ENCODE measurements at regions not wholly inside any gene's neighbourhood (a gene's known extent, or its start where the extent isn't known, plus 50 kb on each side); places are given as distances from the start of the nearest gene placed in this dataset.

- Histone ChIP-seq H3K4me3 (replicated peaks; ENCODE audit: low read depth, low read length) (no peak overlapping the region), H3K27me3 (replicated peaks; ENCODE audit: control insufficient read depth, insufficient read depth, low read length) (no peaks in the 10 kb centered on the region; the same call in 1 of the 2 replicates), H3K36me3 (ENCODE audit: control insufficient read depth, insufficient read depth, low read length) (no peaks in the 10 kb centered on the region)
- no peak for DNase-seq (ENCODE audit: extremely low read depth, insufficient read length)
- TF ChIP-seq, protein P1, sequence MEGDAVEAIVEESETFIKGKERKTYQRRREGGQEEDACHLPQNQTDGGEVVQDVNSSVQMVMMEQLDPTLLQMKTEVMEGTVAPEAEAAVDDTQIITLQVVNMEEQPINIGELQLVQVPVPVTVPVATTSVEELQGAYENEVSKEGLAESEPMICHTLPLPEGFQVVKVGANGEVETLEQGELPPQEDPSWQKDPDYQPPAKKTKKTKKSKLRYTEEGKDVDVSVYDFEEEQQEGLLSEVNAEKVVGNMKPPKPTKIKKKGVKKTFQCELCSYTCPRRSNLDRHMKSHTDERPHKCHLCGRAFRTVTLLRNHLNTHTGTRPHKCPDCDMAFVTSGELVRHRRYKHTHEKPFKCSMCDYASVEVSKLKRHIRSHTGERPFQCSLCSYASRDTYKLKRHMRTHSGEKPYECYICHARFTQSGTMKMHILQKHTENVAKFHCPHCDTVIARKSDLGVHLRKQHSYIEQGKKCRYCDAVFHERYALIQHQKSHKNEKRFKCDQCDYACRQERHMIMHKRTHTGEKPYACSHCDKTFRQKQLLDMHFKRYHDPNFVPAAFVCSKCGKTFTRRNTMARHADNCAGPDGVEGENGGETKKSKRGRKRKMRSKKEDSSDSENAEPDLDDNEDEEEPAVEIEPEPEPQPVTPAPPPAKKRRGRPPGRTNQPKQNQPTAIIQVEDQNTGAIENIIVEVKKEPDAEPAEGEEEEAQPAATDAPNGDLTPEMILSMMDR (IDR thresholded peaks at IDR 0.05; ENCODE audit: insufficient read depth, low read length, poor library complexity, severe bottlenecking) = no peak
Measured at GRCh38 chr10:94085766-94086437, 92.2 kb downstream of the PLCE1 start.

DNA sequence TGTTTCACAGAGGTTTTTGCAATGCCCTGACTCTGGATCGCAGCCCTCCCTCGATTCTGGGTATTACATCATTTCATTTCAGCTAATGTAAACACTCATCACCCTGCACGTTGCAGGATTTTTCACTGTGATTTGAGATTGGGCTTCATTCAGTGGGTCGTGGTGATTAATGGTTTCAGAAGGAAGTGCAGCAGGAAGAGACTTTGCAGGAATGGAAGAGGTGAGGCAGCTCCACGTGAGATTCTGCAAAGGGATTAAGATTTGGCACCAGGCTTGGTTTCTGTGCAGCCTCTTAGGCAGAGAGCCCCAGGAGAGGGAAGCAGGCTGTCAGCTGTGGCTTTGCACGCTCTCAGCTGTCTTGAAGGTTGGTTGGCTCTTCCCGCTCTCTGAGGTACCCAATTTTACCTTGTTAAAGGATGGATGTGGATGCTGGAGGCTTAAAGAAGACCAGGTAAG lies 95.2 kb downstream of the PLCE1 start:
- H3K36me3 ChIP-seq (ENCODE audit: control insufficient read depth, insufficient read depth, low read length) = no peaks in the 10 kb centered on the region
- TF ChIP-seq, protein P1 (IDR thresholded peaks at IDR 0.05; ENCODE audit: insufficient read depth, low read length, poor library complexity, severe bottlenecking) = no peak
- no peak for DNase-seq (ENCODE audit: extremely low read depth, insufficient read length)
- H3K4me3 ChIP-seq (replicated peaks; ENCODE audit: low read depth, low read length) = no peak overlapping the region
- H3K27me3 ChIP-seq (replicated peaks; ENCODE audit: control insufficient read depth, insufficient read depth, low read length) = no peaks in the 10 kb centered on the region; the same call in 1 of the 2 replicates

DNA sequence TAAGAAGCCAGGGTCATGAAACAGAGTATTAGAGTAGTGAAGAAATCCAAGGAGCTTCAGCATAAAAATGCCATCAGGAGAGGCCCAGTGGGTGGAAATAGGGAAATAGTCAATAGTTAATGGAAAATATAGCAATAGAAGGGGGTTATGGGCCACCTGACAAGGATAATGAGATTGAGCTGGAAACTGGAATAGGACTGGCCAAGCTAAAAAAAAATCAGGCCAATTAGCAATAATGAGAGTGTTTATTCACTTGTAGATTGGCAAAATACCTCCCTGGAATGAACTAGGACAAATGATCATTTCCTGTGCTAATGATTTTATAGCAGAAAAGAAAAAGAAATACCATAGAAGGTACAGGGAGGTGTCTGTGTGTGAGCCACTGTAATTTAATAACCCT lies 97.9 kb downstream of the PLCE1 start:
- Histone ChIP-seq H3K27me3 (replicated peaks; ENCODE audit: control insufficient read depth, insufficient read depth, low read length) (no peaks in the 10 kb centered on the region), H3K36me3 (ENCODE audit: control insufficient read depth, insufficient read depth, low read length) (no peaks in the 10 kb centered on the region), H3K4me3 (replicated peaks; ENCODE audit: low read depth, low read length) (no peak overlapping the region)
- DNase-seq (ENCODE audit: extremely low read depth, insufficient read length) = no peak
- TF ChIP-seq, protein P1 (IDR thresholded peaks at IDR 0.05; ENCODE audit: insufficient read depth, low read length, poor library complexity, severe bottlenecking) = no peak

DNA sequence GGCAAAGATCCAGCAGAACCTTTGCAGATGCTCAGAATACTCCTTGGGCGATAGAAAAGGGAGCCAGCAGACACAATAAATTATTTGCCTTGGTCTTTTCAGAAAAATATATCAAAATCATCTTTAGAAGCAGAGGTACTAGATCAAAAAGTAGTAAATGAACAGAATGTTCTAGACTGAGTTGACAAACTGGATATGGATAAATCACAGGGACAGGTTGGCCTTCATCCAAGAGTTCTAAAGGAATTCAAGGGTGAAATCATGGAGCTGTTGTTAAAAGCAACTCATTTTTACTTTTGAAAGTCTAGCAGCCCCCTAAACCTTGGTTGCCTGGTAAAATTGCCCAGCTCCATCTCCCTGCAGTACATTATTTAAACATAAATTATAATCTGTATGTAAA lies 99.1 kb downstream of the PLCE1 start:
- Histone ChIP-seq H3K4me3 (replicated peaks; ENCODE audit: low read depth, low read length) (no peak overlapping the region), H3K27me3 (replicated peaks; ENCODE audit: control insufficient read depth, insufficient read depth, low read length) (no peaks in the 10 kb centered on the region), H3K36me3 (ENCODE audit: control insufficient read depth, insufficient read depth, low read length) (no peaks in the 10 kb centered on the region)
- no peak for DNase-seq (ENCODE audit: extremely low read depth, insufficient read length)
- TF ChIP-seq, protein P1 (IDR thresholded peaks at IDR 0.05; ENCODE audit: insufficient read depth, low read length, poor library complexity, severe bottlenecking) = no peak

- no peaks in the 10 kb centered on the region for H3K27me3 ChIP-seq (replicated peaks; ENCODE audit: control insufficient read depth, insufficient read depth, low read length)
- H3K36me3 ChIP-seq (ENCODE audit: control insufficient read depth, insufficient read depth, low read length) = no peaks in the 10 kb centered on the region
- TF ChIP-seq, protein P1 (IDR thresholded peaks at IDR 0.05; ENCODE audit: insufficient read depth, low read length, poor library complexity, severe bottlenecking) = no peak
- no peak for DNase-seq (ENCODE audit: extremely low read depth, insufficient read length)
- no peak overlapping the region for H3K4me3 ChIP-seq (replicated peaks; ENCODE audit: low read depth, low read length)
Measured at GRCh38 chr10:94093286-94093905, 99.7 kb downstream of the PLCE1 start.
